Activated CD4-positive, alpha-beta T cell treated with anti-CD3 and anti-CD28 coated beads, Interleukin-2, amount 50 U/mL, for 1 hour (primary cell): ENCODE measurements at regions not wholly inside any gene's neighbourhood (a gene's known extent, or its start where the extent isn't known, plus 50 kb on each side); places are given as distances from the start of the nearest gene placed in this dataset.

Experiments used
- DNase-seq: peaks from one replicate; pipeline ENCODE4 v3.0.0-alpha.2; 2020

GRCh38 chr9:89814340-89815040 lies 209.7 kb downstream of the GADD45G start:
- no peak for DNase-seq

GRCh38 chr9:89815061-89815902 lies 210.5 kb downstream of the GADD45G start:
- DNase-seq: no peak

- DNase-seq: no peak
Measured at GRCh38 chr9:89815903-89816573, 211.2 kb downstream of the GADD45G start.

- no peak for DNase-seq
Measured at GRCh38 chr9:89817151-89817950, 212.5 kb downstream of the GADD45G start.

GRCh38 chr9:89820337-89820736 lies 215.5 kb downstream of the GADD45G start:
- no peak for DNase-seq

- no peak for DNase-seq
Measured at GRCh38 chr9:89821081-89821480, 216.3 kb downstream of the GADD45G start.

GRCh38 chr9:89822996-89823395 lies 218.2 kb downstream of the GADD45G start:
- no peak for DNase-seq

- no peak for DNase-seq
Measured at GRCh38 chr9:89825669-89826068, 220.9 kb downstream of the GADD45G start.

- no peak for DNase-seq
Measured at GRCh38 chr9:89826186-89826585, 221.4 kb downstream of the GADD45G start.

- DNase-seq: no peak
Measured at GRCh38 chr9:89829346-89829745, 224.5 kb downstream of the GADD45G start.

GRCh38 chr9:89835666-89836065 lies 230.9 kb downstream of the GADD45G start:
- DNase-seq: no peak

GRCh38 chr9:89837162-89837933 lies 232.5 kb downstream of the GADD45G start:
- DNase-seq: no peak

GRCh38 chr9:89837934-89838310 lies 233.1 kb downstream of the GADD45G start:
- DNase-seq: no peak

- DNase-seq: no peak
Measured at GRCh38 chr9:89838621-89839020, 233.8 kb downstream of the GADD45G start.

GRCh38 chr9:89839449-89839848 lies 234.6 kb downstream of the GADD45G start:
- DNase-seq: no peak

GRCh38 chr9:89839952-89840351 lies 235.1 kb downstream of the GADD45G start:
- no peak for DNase-seq

GRCh38 chr9:89841456-89841855 lies 236.6 kb downstream of the GADD45G start:
- DNase-seq: no peak

GRCh38 chr9:89842267-89842768 lies 237.5 kb downstream of the GADD45G start:
- DNase-seq: no peak

- no peak for DNase-seq
Measured at GRCh38 chr9:89843074-89843473, 238.3 kb downstream of the GADD45G start.

- no peak for DNase-seq
Measured at GRCh38 chr9:89843591-89843990, 238.8 kb downstream of the GADD45G start.

GRCh38 chr9:89844075-89844474 lies 239.3 kb downstream of the GADD45G start:
- no peak for DNase-seq

- DNase-seq: no peak
Measured at GRCh38 chr9:89844535-89844934, 239.7 kb downstream of the GADD45G start.
